HG02571 (cell line): ENCODE measurements at regions not wholly inside any gene's neighbourhood (a gene's known extent, or its start where the extent isn't known, plus 50 kb on each side); places are given as distances from the start of the nearest gene placed in this dataset.

Experiments
- ATAC-seq: cut with Tn5 transposase; IDR thresholded peaks from one replicate; pipeline ENCODE4 v1.9.1; 2021; ENCODE audit warnings: mild to moderate bottlenecking, moderate library complexity; ENCODE audit not compliant: unreplicated experiment

- ATAC-seq: no peak
Measured at GRCh38 chr11:130582176-130582575, 133.7 kb downstream of the ADAMTS15 start.

- ATAC-seq: no peak
Measured at GRCh38 chr11:130582981-130583380, 134.5 kb downstream of the ADAMTS15 start.

GRCh38 chr11:130583801-130584211 lies 135.4 kb downstream of the ADAMTS15 start:
- ATAC-seq: no peak

- no peak for ATAC-seq
Measured at GRCh38 chr11:130585545-130585944, 137.1 kb downstream of the ADAMTS15 start.

- ATAC-seq: no peak
Measured at GRCh38 chr11:130587658-130588057, 139.2 kb downstream of the ADAMTS15 start.

- no peak for ATAC-seq
Measured at GRCh38 chr11:130588471-130588870, 140.0 kb downstream of the ADAMTS15 start.

- no peak for ATAC-seq
Measured at GRCh38 chr11:130592056-130592455, 143.6 kb downstream of the ADAMTS15 start.

- no peak for ATAC-seq
Measured at GRCh38 chr11:130593064-130593463, 144.6 kb downstream of the ADAMTS15 start.

GRCh38 chr11:130598433-130598832 lies 150.0 kb downstream of the ADAMTS15 start:
- ATAC-seq: no peak

GRCh38 chr11:130599073-130599654 lies 150.7 kb downstream of the ADAMTS15 start:
- ATAC-seq: no peak

- ATAC-seq: no peak
Measured at GRCh38 chr11:130600139-130600538, 151.7 kb downstream of the ADAMTS15 start.

- ATAC-seq: no peak
Measured at GRCh38 chr11:130600616-130601015, 152.2 kb downstream of the ADAMTS15 start.

GRCh38 chr11:130601141-130601540 lies 152.7 kb downstream of the ADAMTS15 start:
- ATAC-seq: no peak

GRCh38 chr11:130601764-130602460 lies 153.5 kb downstream of the ADAMTS15 start:
- ATAC-seq: no peak

GRCh38 chr11:130602641-130603334 lies 154.3 kb downstream of the ADAMTS15 start:
- no peak for ATAC-seq

GRCh38 chr11:130603335-130603906 lies 155.0 kb downstream of the ADAMTS15 start:
- ATAC-seq: no peak

GRCh38 chr11:130604606-130605005 lies 156.2 kb downstream of the ADAMTS15 start:
- no peak for ATAC-seq

- ATAC-seq: no peak
Measured at GRCh38 chr11:130606178-130606577, 157.7 kb downstream of the ADAMTS15 start.

GRCh38 chr11:130606781-130607511 lies 158.5 kb downstream of the ADAMTS15 start:
- ATAC-seq: no peak

GRCh38 chr11:130608287-130608686 lies 159.8 kb downstream of the ADAMTS15 start:
- no peak for ATAC-seq
